OCI-LY7 (cell line): ENCODE measurements at regions not wholly inside any gene's neighbourhood (a gene's known extent, or its start where the extent isn't known, plus 50 kb on each side); places are given as distances from the start of the nearest gene placed in this dataset.

ENCODE experiments used
- BruUV-seq: library from RNA; stranded (reverse); fragments of 400-500 nt; replicated peaks from 2 replicates; lab custom pipeline; 2021; lab: Mats Ljungman, UMichigan
- CTCF ChIA-PET: fragments of 300-600 bp; sonication (Branson Sonifier 250); formaldehyde crosslinking; loops from one replicate; lab custom pipeline; 2022; ENCODE audit warnings: antibody characterized with exemption; ENCODE audit not compliant: unreplicated experiment; lab: Charles Lee
- POLR2A ChIA-PET: fragments of 300-600 bp; sonication (Branson Sonifier 250); formaldehyde crosslinking; loops from one replicate; lab custom pipeline; 2022; ENCODE audit warnings: antibody characterized with exemption; lab: Charles Lee
- DNase-seq: peaks from one replicate; pipeline ENCODE4 v3.0.0-alpha.2; 2015; ENCODE audit warnings: low spot score
- H2AFZ ChIP-seq: fragments of 200-600 bp; sonication (generic), shearing (Covaris generic); 2 replicates; pipeline ENCODE4 v1.6.1; 2014; ENCODE audit warnings: mild to moderate bottlenecking, antibody characterized with exemption, low read length, moderate library complexity
- H3K27ac ChIP-seq: fragments of 200-600 bp; sonication (generic); 2 replicates; pipeline ENCODE4 v1.5.1; 2014; ENCODE audit warnings: mixed run types, low read depth, mild to moderate bottlenecking, moderate library complexity, low read length, inconsistent platforms; ENCODE audit not compliant: poor library complexity, severe bottlenecking
- H3K36me3 ChIP-seq: fragments of 200-600 bp; sonication (generic); 2 replicates; pipeline ENCODE4 v1.6.1; 2014; ENCODE audit warnings: mild to moderate bottlenecking, antibody characterized with exemption, low read length, moderate library complexity, mixed read lengths; ENCODE audit not compliant: insufficient read depth
- H3K4me1 ChIP-seq: fragments of 200-600 bp; sonication (generic); 2 replicates; pipeline ENCODE4 v1.5.1; 2014; ENCODE audit warnings: mild to moderate bottlenecking, low read length; ENCODE audit not compliant: insufficient read depth, poor library complexity, severe bottlenecking
- H3K4me2 ChIP-seq: fragments of 200-600 bp; sonication (generic); 2 replicates; pipeline ENCODE4 v1.6.1; 2014; ENCODE audit warnings: mild to moderate bottlenecking, low read length
- H3K4me3 ChIP-seq: fragments of 200-600 bp; sonication (generic); 2 replicates; pipeline ENCODE4 v1.5.1; 2014; ENCODE audit warnings: mild to moderate bottlenecking, low read depth, low read length; ENCODE audit not compliant: poor library complexity, severe bottlenecking
- H3K79me2 ChIP-seq: fragments of 200-600 bp; sonication (generic); 2 replicates; pipeline ENCODE4 v1.6.1; 2016; ENCODE audit warnings: low read depth, mild to moderate bottlenecking, low read length, moderate library complexity, mixed read lengths; ENCODE audit not compliant: insufficient read depth
- H3K9me2 ChIP-seq: fragments of 200-600 bp; sonication (generic); 2 replicates; pipeline ENCODE4 v1.6.1; 2016; ENCODE audit warnings: mild to moderate bottlenecking, low read length, mixed read lengths; ENCODE audit not compliant: insufficient read depth
- H3K9me3 ChIP-seq: fragments of 200-600 bp; sonication (generic); 2 replicates; pipeline ENCODE4 v1.6.1; 2014; ENCODE audit warnings: mild to moderate bottlenecking, mixed run types, low read length, mixed read lengths
- H4K20me1 ChIP-seq: fragments of 200-600 bp; sonication (generic); 2 replicates; pipeline ENCODE4 v1.6.1; 2014; ENCODE audit warnings: mild to moderate bottlenecking, antibody characterized with exemption, low read length, moderate library complexity, mixed read lengths; ENCODE audit not compliant: insufficient read depth
- EZH2phosphoT487 ChIP-seq: fragments of 200-600 bp; sonication (generic); IDR thresholded peaks from 2 replicates; pipeline ENCODE4 v1.6.1; 2018; ENCODE audit warnings: low read depth, borderline replicate concordance, mild to moderate bottlenecking, mixed run types, antibody characterized with exemption, low read length, moderate library complexity, mixed read lengths
- intact Hi-C: fragments of 100-400 bp; cut with micrococcal nuclease; formaldehyde crosslinking; loops from one replicate; pipeline ENCODE4 v1.10.0; 2022; ENCODE audit not compliant: unreplicated experiment
- TF ChIP-seq, protein P1 (sequence below): fragments of 200-600 bp; sonication (generic); conservative IDR thresholded peaks from 2 replicates; pipeline ENCODE4 v1.5.1; 2014; ENCODE audit warnings: mild to moderate bottlenecking, antibody characterized with exemption, low read length, moderate library complexity, mixed read lengths

DNA sequence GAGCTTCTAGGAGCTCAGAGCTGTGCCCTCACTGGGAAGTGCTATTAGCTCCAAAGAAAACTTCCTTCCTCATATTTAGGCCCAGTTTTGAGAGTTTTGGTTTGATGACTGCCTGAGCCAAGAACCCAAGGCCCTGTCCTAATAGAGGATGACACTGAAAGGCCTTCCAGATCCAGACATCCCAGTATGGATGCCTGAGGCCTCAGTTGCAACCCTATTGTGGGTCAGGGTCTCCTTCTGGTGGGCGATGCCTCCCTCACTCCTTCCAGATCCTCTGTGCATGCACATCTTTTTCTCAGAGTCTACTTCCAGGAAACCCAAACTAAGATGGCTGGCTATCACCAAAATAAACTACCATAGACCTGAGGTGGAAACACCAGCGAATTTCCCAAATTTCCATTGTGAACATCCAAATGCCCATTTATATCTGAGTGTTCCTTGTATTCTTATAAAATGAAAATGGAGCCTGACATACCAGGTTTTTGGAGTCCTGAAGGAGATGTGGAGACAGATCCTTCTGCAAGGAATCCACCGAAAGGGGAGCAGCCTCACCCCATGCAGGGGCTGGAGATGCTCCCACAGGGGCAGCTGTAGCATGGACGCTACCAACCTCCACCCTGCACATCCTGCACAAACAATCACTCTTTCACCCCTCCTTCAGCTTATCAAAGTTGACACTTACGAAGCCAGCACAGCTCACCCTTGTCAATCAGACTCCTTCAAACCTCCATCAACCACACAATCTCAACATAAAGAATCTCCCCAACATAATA, 61.1 kb downstream of the GGTLC2 start:
- H3K4me1 ChIP-seq: peaks cover 32% of the 10 kb centered on the region
- H3K27ac ChIP-seq: no peak overlapping the region
- intact Hi-C loops: no loop called here
- H3K36me3 ChIP-seq: no peaks in the 10 kb centered on the region
- POLR2A ChIA-PET: interaction anchor here (0.9 to 1.1 kb wide), 2 partner anchors 15 to 18 kb away, joined by 3 read pairs; no protein-coding TSS in a partner anchor
- H3K9me3 ChIP-seq: no peaks in the 10 kb centered on the region
- H4K20me1 ChIP-seq: no peaks in the 10 kb centered on the region
- no peaks in the 10 kb centered on the region for H3K79me2 ChIP-seq
- H3K4me3 ChIP-seq: no peak overlapping the region
- no peak for TF ChIP-seq EZH2phosphoT487
- TF ChIP-seq, protein P1, sequence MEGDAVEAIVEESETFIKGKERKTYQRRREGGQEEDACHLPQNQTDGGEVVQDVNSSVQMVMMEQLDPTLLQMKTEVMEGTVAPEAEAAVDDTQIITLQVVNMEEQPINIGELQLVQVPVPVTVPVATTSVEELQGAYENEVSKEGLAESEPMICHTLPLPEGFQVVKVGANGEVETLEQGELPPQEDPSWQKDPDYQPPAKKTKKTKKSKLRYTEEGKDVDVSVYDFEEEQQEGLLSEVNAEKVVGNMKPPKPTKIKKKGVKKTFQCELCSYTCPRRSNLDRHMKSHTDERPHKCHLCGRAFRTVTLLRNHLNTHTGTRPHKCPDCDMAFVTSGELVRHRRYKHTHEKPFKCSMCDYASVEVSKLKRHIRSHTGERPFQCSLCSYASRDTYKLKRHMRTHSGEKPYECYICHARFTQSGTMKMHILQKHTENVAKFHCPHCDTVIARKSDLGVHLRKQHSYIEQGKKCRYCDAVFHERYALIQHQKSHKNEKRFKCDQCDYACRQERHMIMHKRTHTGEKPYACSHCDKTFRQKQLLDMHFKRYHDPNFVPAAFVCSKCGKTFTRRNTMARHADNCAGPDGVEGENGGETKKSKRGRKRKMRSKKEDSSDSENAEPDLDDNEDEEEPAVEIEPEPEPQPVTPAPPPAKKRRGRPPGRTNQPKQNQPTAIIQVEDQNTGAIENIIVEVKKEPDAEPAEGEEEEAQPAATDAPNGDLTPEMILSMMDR: no peak
- no peak overlapping the region for H3K4me2 ChIP-seq
- CTCF ChIA-PET: interaction anchor here (0.5 to 1.2 kb wide), 4 partner anchors 40 to 325 kb away, joined by 3 read pairs; no protein-coding TSS in a partner anchor
- no TSS peak for BruUV-seq
- no peaks in the 10 kb centered on the region for H3K9me2 ChIP-seq
- DNase-seq: no peak
- H2AFZ ChIP-seq: no peak overlapping the region

DNA sequence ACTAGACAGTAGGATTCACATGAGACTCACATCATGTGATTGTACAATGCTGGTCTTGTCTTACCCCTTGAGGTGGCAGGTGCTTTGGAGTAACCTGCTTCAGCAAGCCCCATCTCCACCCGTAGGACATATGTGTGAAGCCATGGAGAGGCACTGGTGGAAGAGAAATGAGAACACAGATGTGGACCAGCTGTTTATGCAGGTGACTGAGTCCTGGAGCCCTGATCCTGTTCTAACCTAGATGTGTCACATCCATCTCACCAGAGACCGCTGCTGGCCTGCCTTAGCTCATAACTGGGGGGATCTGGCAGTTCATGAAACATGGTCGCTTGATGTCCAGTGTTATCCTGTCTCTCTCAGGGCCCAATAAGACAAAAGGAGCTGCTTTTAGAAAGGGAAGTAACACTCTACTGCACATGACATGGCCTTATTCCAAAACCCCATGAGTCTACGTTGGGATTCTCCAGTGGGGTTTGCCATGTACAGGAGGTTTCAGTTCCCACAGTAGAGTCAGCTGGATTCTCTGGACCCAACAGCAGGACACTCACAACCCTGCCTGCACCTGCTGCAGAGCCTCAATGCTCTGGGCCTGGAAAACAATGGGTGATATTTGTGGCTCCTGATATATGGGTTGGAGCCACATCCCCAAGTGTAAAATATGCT, 62.0 kb downstream of the GGTLC2 start:
- no peaks in the 10 kb centered on the region for H3K9me3 ChIP-seq
- ChIA-PET POLR2A (interaction anchor here (0.7 to 1.1 kb wide), 2 partner anchors 14 to 56 kb away, joined by 3 read pairs; no protein-coding TSS in a partner anchor), CTCF (interaction anchor here (0.6 to 1.2 kb wide), 3 partner anchors 39 to 326 kb away, joined by 3 read pairs; no protein-coding TSS in a partner anchor)
- no peak overlapping the region for H2AFZ ChIP-seq
- H3K27ac ChIP-seq: no peak overlapping the region
- TF ChIP-seq, protein P1: no peak
- TF ChIP-seq EZH2phosphoT487: no peak
- no TSS peak for BruUV-seq
- intact Hi-C loops: no loop called here
- no peak overlapping the region for H3K4me3 ChIP-seq
- DNase-seq: no peak
- no peak overlapping the region for H3K4me2 ChIP-seq
- H4K20me1 ChIP-seq: no peaks in the 10 kb centered on the region
- no peaks in the 10 kb centered on the region for H3K36me3 ChIP-seq
- H3K79me2 ChIP-seq: no peaks in the 10 kb centered on the region
- H3K4me1 ChIP-seq: peaks cover 36% of the 10 kb centered on the region
- no peaks in the 10 kb centered on the region for H3K9me2 ChIP-seq
